T-helper 1 cell treated with Interleukin-12 subunit alpha and Interleukin-12 subunit beta and Interleukin-4 antibody, amounts not matched to agents 30 μg/mL and 1 μg/mL, for 36 hours (primary cell): ENCODE measurements at regions not wholly inside any gene's neighbourhood (a gene's known extent, or its start where the extent isn't known, plus 50 kb on each side); places are given as distances from the start of the nearest gene placed in this dataset.
"Not testable (repeated sequence)": the region's sequence is repeated elsewhere in the genome, so short reads cannot be mapped to it uniquely, and the experiment has no call there.

ENCODE experiments used
- H3K27ac Mint-ChIP-seq: one replicate; pipeline ENCODE4 v1.8.0; 2021; ENCODE audit warnings: mild to moderate bottlenecking, mixed read lengths
- H3K27me3 Mint-ChIP-seq: one replicate; pipeline ENCODE4 v1.8.0; 2021; ENCODE audit warnings: low read depth, mixed read lengths
- H3K36me3 Mint-ChIP-seq: one replicate; pipeline ENCODE4 v1.8.0; 2021; ENCODE audit warnings: low read depth, mixed read lengths
- H3K4me1 Mint-ChIP-seq: one replicate; pipeline ENCODE4 v1.8.0; 2021; ENCODE audit warnings: low read depth, mixed read lengths
- H3K4me3 Mint-ChIP-seq: one replicate; pipeline ENCODE4 v1.8.0; 2021; ENCODE audit warnings: mild to moderate bottlenecking, moderate library complexity, mixed read lengths
- H3K9me3 Mint-ChIP-seq: one replicate; pipeline ENCODE4 v1.8.0; 2021; ENCODE audit warnings: mixed read lengths

- H3K9me3 Mint-ChIP-seq: peaks cover 21% of the 10 kb centered on the region
- no peak overlapping the region for H3K27ac Mint-ChIP-seq
- H3K36me3 Mint-ChIP-seq: peaks cover 9% of the 10 kb centered on the region
- H3K4me3 Mint-ChIP-seq: no peak overlapping the region
- peaks cover 5% of the 10 kb centered on the region for H3K4me1 Mint-ChIP-seq
- no peaks in the 10 kb centered on the region for H3K27me3 Mint-ChIP-seq
Observed at GRCh38 chr2:37576831-37577230, 94.6 kb downstream of the CDC42EP3 start.

- no peaks in the 10 kb centered on the region for H3K27me3 Mint-ChIP-seq
- H3K36me3 Mint-ChIP-seq: peaks cover 7% of the 10 kb centered on the region
- no peak overlapping the region for H3K4me3 Mint-ChIP-seq
- H3K4me1 Mint-ChIP-seq: peaks cover 20% of the 10 kb centered on the region
- H3K9me3 Mint-ChIP-seq: peaks cover 21% of the 10 kb centered on the region
- no peak overlapping the region for H3K27ac Mint-ChIP-seq
Observed at GRCh38 chr2:37579192-37579713, 92.2 kb downstream of the CDC42EP3 start.

GRCh38 chr2:37579949-37580348, 91.5 kb downstream of the CDC42EP3 start:
- H3K27me3 Mint-ChIP-seq, H3K27ac Mint-ChIP-seq, H3K4me3 Mint-ChIP-seq, H3K36me3 Mint-ChIP-seq: not testable (repeated sequence)
- Mint-ChIP-seq H3K4me1 (peaks cover 21% of the 10 kb centered on the region), H3K9me3 (peaks cover 21% of the 10 kb centered on the region)

GRCh38 chr2:37581433-37581832, 90.0 kb downstream of the CDC42EP3 start:
- Mint-ChIP-seq H3K27me3 (no peaks in the 10 kb centered on the region), H3K27ac (no peak overlapping the region), H3K4me1 (peaks cover 32% of the 10 kb centered on the region), H3K4me3 (no peak overlapping the region), H3K36me3 (peaks cover 4% of the 10 kb centered on the region), H3K9me3 (peaks cover 17% of the 10 kb centered on the region)

GRCh38 chr2:37582481-37583220, 88.8 kb downstream of the CDC42EP3 start:
- Mint-ChIP-seq H3K4me3 (peak overlapping the region; percentile 9), H3K36me3 (peaks cover 1% of the 10 kb centered on the region), H3K27ac (no peak overlapping the region), H3K9me3 (peaks cover 12% of the 10 kb centered on the region), H3K4me1 (peaks cover 44% of the 10 kb centered on the region), H3K27me3 (no peaks in the 10 kb centered on the region)

- Mint-ChIP-seq H3K36me3 (peaks cover 1% of the 10 kb centered on the region), H3K9me3 (peaks cover 12% of the 10 kb centered on the region), H3K27me3 (no peaks in the 10 kb centered on the region), H3K27ac (no peak overlapping the region), H3K4me3 (peak overlapping the region; percentile 30), H3K4me1 (peaks cover 44% of the 10 kb centered on the region)
Observed at GRCh38 chr2:37583402-37583801, 88.0 kb downstream of the CDC42EP3 start.

- Mint-ChIP-seq H3K27me3 (no peaks in the 10 kb centered on the region), H3K36me3 (peaks cover 1% of the 10 kb centered on the region), H3K9me3 (peaks cover 12% of the 10 kb centered on the region), H3K4me1 (peaks cover 49% of the 10 kb centered on the region), H3K27ac (no peak overlapping the region), H3K4me3 (peak overlapping the region; percentile 16)
Observed at GRCh38 chr2:37583867-37584266, 87.6 kb downstream of the CDC42EP3 start.

- Mint-ChIP-seq H3K4me3 (peak overlapping the region; percentile 76), H3K9me3 (peaks cover under 1% of the 10 kb centered on the region), H3K27ac (peak overlapping the region; percentile 94), H3K4me1 (peaks cover 56% of the 10 kb centered on the region), H3K36me3 (peaks cover 1% of the 10 kb centered on the region), H3K27me3 (no peaks in the 10 kb centered on the region)
Observed at GRCh38 chr2:37585295-37585908, 86.0 kb downstream of the CDC42EP3 start.

- no peaks in the 10 kb centered on the region for H3K27me3 Mint-ChIP-seq
- no peaks in the 10 kb centered on the region for H3K9me3 Mint-ChIP-seq
- H3K27ac Mint-ChIP-seq: peak overlapping the region; percentile 64
- H3K4me1 Mint-ChIP-seq: peaks cover 57% of the 10 kb centered on the region
- H3K36me3 Mint-ChIP-seq: peaks cover 1% of the 10 kb centered on the region
- H3K4me3 Mint-ChIP-seq: peak overlapping the region; percentile 38
Observed at GRCh38 chr2:37585982-37586621, 85.3 kb downstream of the CDC42EP3 start.

- Mint-ChIP-seq H3K27ac (peak overlapping the region; percentile 64), H3K4me3 (peak overlapping the region; percentile 38), H3K4me1 (peaks cover 59% of the 10 kb centered on the region), H3K9me3 (no peaks in the 10 kb centered on the region), H3K27me3 (no peaks in the 10 kb centered on the region), H3K36me3 (peaks cover 1% of the 10 kb centered on the region)
Observed at GRCh38 chr2:37586663-37587317, 84.7 kb downstream of the CDC42EP3 start.

- Mint-ChIP-seq H3K36me3 (peaks cover 1% of the 10 kb centered on the region), H3K4me3 (no peak overlapping the region), H3K27ac (no peak overlapping the region), H3K4me1 (peaks cover 54% of the 10 kb centered on the region), H3K9me3 (no peaks in the 10 kb centered on the region), H3K27me3 (no peaks in the 10 kb centered on the region)
Observed at GRCh38 chr2:37587817-37588216, 83.6 kb downstream of the CDC42EP3 start.

- Mint-ChIP-seq H3K36me3 (peaks cover 1% of the 10 kb centered on the region), H3K4me1 (peaks cover 49% of the 10 kb centered on the region)
Observed at GRCh38 chr2:37588316-37588777, 83.1 kb downstream of the CDC42EP3 start.

GRCh38 chr2:37589298-37589697, 82.1 kb downstream of the CDC42EP3 start:
- Mint-ChIP-seq H3K4me1 (peaks cover 42% of the 10 kb centered on the region), H3K27ac (no peak overlapping the region), H3K9me3 (peaks cover 5% of the 10 kb centered on the region), H3K36me3 (peaks cover 3% of the 10 kb centered on the region), H3K4me3 (no peak overlapping the region), H3K27me3 (no peaks in the 10 kb centered on the region)

More at GRCh38 chr2:37588316-37588777, 83.1 kb downstream of the CDC42EP3 start:
- no peaks in the 10 kb centered on the region for H3K9me3 Mint-ChIP-seq
- no peaks in the 10 kb centered on the region for H3K27me3 Mint-ChIP-seq
- no peak overlapping the region for H3K4me3 Mint-ChIP-seq
- peak overlapping the region; percentile 2 for H3K27ac Mint-ChIP-seq

- Mint-ChIP-seq H3K27ac (no peak overlapping the region), H3K36me3 (peaks cover 3% of the 10 kb centered on the region), H3K4me3 (no peak overlapping the region), H3K27me3 (no peaks in the 10 kb centered on the region), H3K4me1 (peaks cover 39% of the 10 kb centered on the region), H3K9me3 (peaks cover 10% of the 10 kb centered on the region)
Observed at GRCh38 chr2:37590119-37590571, 81.3 kb downstream of the CDC42EP3 start.
